ENCODE measurements at regions not wholly inside any gene's neighbourhood (a gene's known extent, or its start where the extent isn't known, plus 50 kb on each side); places are given as distances from the start of the nearest gene placed in this dataset.

DNA sequence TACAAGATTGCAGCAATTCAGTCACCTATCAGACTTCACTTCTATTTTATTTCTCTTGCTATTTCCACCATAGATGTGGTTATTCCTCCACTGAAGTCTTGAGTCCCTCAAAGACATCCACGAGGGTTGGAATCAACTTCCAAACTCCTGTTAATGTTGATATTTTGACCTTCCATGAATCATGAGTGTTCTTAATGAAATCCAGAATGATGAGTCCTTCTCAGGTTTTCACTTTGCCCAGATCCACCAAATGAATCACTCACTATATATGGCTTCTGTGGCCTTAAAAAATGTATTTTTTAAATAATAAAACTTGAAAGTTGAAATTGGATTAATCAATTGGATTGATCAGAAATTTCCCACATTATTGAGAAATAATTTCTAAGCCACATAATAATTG is 1821.0 kb downstream of the EFNA5 start:
- TF ChIP-seq, protein P1, sequence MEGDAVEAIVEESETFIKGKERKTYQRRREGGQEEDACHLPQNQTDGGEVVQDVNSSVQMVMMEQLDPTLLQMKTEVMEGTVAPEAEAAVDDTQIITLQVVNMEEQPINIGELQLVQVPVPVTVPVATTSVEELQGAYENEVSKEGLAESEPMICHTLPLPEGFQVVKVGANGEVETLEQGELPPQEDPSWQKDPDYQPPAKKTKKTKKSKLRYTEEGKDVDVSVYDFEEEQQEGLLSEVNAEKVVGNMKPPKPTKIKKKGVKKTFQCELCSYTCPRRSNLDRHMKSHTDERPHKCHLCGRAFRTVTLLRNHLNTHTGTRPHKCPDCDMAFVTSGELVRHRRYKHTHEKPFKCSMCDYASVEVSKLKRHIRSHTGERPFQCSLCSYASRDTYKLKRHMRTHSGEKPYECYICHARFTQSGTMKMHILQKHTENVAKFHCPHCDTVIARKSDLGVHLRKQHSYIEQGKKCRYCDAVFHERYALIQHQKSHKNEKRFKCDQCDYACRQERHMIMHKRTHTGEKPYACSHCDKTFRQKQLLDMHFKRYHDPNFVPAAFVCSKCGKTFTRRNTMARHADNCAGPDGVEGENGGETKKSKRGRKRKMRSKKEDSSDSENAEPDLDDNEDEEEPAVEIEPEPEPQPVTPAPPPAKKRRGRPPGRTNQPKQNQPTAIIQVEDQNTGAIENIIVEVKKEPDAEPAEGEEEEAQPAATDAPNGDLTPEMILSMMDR (IDR thresholded peaks at IDR 0.05): no peak
- no peak for TF ChIP-seq EZH2 (IDR thresholded peaks at IDR 0.05; ENCODE audit: borderline replicate concordance, insufficient read depth, low read depth, low read length, poor library complexity, severe bottlenecking)
